Common myeloid progenitor, CD34-positive (primary cell): ENCODE measurements at regions not wholly inside any gene's neighbourhood (a gene's known extent, or its start where the extent isn't known, plus 50 kb on each side); places are given as distances from the start of the nearest gene placed in this dataset.

Source experiments
- CTCF ChIA-PET: fragments of 350-600 bp; sonication (Branson Sonifier 250); formaldehyde crosslinking; loops from one replicate; lab custom pipeline; 2021; ENCODE audit warnings: antibody characterized with exemption; lab: Charles Lee
- POLR2A ChIA-PET: fragments of 350-600 bp; sonication (Branson Sonifier 250); formaldehyde crosslinking; loops from one replicate; lab custom pipeline; 2021; ENCODE audit warnings: antibody characterized with exemption; lab: Charles Lee
- DNase-seq, 3 donors: peaks; one replicate each; pipeline versions ENCODE4 v3.0.0 to v3.0.0-alpha.2; 2013
- H3K27ac ChIP-seq, 2 experiments: 1 replicate in 1 of 2; 2 replicates in 1 of 2; pipeline ENCODE4 v1.7.0; 2013; ENCODE audit warnings: inconsistent platforms in 2 of 2, low read length in 2 of 2, mild to moderate bottlenecking in 2 of 2, low read depth in 1 of 2, moderate library complexity in 1 of 2; ENCODE audit not compliant: severe bottlenecking in 2 of 2, insufficient read depth in 1 of 2, poor library complexity in 1 of 2
- H3K27me3 ChIP-seq, 5 experiments: replicated peaks in 2 of 5; 1 replicate in 3 of 5; 2 replicates in 2 of 5; pipeline versions ENCODE4 v1.6.1 to v1.7.0; 2013; ENCODE audit warnings: low read length in 4 of 5, mild to moderate bottlenecking in 2 of 5, moderate library complexity in 2 of 5, inconsistent platforms in 1 of 5; ENCODE audit not compliant: insufficient read depth in 5 of 5, control insufficient read depth in 4 of 5
- H3K36me3 ChIP-seq, 4 experiments: 1 replicate in 2 of 4; 2 replicates in 2 of 4; pipeline versions ENCODE4 v1.6.1 to v1.7.0; 2013; ENCODE audit warnings: low read length in 3 of 4, control low read depth in 1 of 4, mild to moderate bottlenecking in 1 of 4; ENCODE audit not compliant: control insufficient read depth in 4 of 4, insufficient read depth in 4 of 4
- H3K4me1 ChIP-seq, 4 experiments: 1 replicate in 3 of 4; 2 replicates in 1 of 4; pipeline versions ENCODE4 v1.6.1 to v1.7.1; 2013; ENCODE audit warnings: low read length in 3 of 4, mild to moderate bottlenecking in 3 of 4, control low read depth in 1 of 4, inconsistent platforms in 1 of 4, moderate library complexity in 1 of 4; ENCODE audit not compliant: control insufficient read depth in 4 of 4, insufficient read depth in 4 of 4; ENCODE audit errors: control extremely low read depth in 1 of 4
- H3K4me3 ChIP-seq, 7 experiments: 1 replicate in 4 of 7; 2 replicates in 3 of 7; pipeline versions ENCODE4 v1.5.1 to v1.7.0; 2013; ENCODE audit warnings: mild to moderate bottlenecking in 7 of 7, low read length in 6 of 7, moderate library complexity in 6 of 7, inconsistent platforms in 2 of 7, low read depth in 2 of 7, control low read depth in 1 of 7; ENCODE audit not compliant: insufficient read depth in 4 of 7, control insufficient read depth in 1 of 7; ENCODE audit errors: extremely low read depth in 1 of 7
- H3K9me3 ChIP-seq, 5 experiments: 1 replicate in 4 of 5; 2 replicates in 1 of 5; pipeline versions ENCODE4 v1.6.1 to v1.7.1; 2013; ENCODE audit warnings: low read length in 4 of 5, mild to moderate bottlenecking in 2 of 5, inconsistent platforms in 1 of 5, low read depth in 1 of 5, moderate library complexity in 1 of 5; ENCODE audit not compliant: control insufficient read depth in 4 of 5, insufficient read depth in 2 of 5; ENCODE audit errors: control extremely low read depth in 1 of 5
- WGBS: methylation state at CpG from one replicate; pipeline ENCODE4 v1.1.5; 2013; ENCODE audit not compliant: insufficient coverage; 5-methylcytosine and 5-hydroxymethylcytosine counted together

GRCh38 chr13:40272776-40273139, 393.7 kb downstream of the FOXO1 start:
- no peaks in the 10 kb centered on the region for H3K9me3 ChIP-seq
- H3K4me1 ChIP-seq = peaks cover 10 to 48% (median 40%) of the 10 kb centered on the region in 4 experiments
- H3K4me3 ChIP-seq = no peak overlapping the region
- WGBS = 100% methylated on average over 1 of the region's 4 CpGs
- peak in 2 of 3 donors; percentile 36 to 55 for DNase-seq
- no peak overlapping the region for H3K27ac ChIP-seq
- no peaks in the 10 kb centered on the region for H3K27me3 ChIP-seq
- ChIA-PET POLR2A (no interaction called here), CTCF (interaction anchor here (0.6 to 1.1 kb wide), 2 partner anchors 410 to 706 kb away, joined by 3 read pairs; no protein-coding TSS in a partner anchor)
- H3K36me3 ChIP-seq = no peaks in the 10 kb centered on the region

- ChIA-PET CTCF (no interaction called here), POLR2A (no interaction called here)
- Histone ChIP-seq H3K4me3 (no peak overlapping the region), H3K27me3 (no peaks in the 10 kb centered on the region), H3K36me3 (no peaks in the 10 kb centered on the region), H3K27ac (no peak overlapping the region), H3K9me3 (no peaks in the 10 kb centered on the region), H3K4me1 (peaks cover 10 to 48% (median 40%) of the 10 kb centered on the region in 4 experiments)
- peak in 2 of 3 donors; percentile 48 to 57 for DNase-seq
- 96% methylated on average over 9 of the region's 11 CpGs for WGBS
These were observed 393.0 kb downstream of the FOXO1 start for GRCh38 chr13:40273253-40274025.

GRCh38 chr13:40274103-40274502, 392.3 kb downstream of the FOXO1 start:
- Histone ChIP-seq H3K27me3 (no peaks in the 10 kb centered on the region), H3K27ac (no peak overlapping the region), H3K4me3 (no peak overlapping the region), H3K36me3 (no peaks in the 10 kb centered on the region), H3K4me1 (peaks cover 10 to 44% (median 40%) of the 10 kb centered on the region in 4 experiments), H3K9me3 (no peaks in the 10 kb centered on the region)
- ChIA-PET CTCF (no interaction called here), POLR2A (no interaction called here)
- WGBS = 90% methylated on average over 2 of the region's 3 CpGs
- no peak for DNase-seq

GRCh38 chr13:40275155-40275554, 391.3 kb downstream of the FOXO1 start:
- 98% methylated on average over 4 of the region's 4 CpGs for WGBS
- ChIA-PET CTCF (no interaction called here), POLR2A (no interaction called here)
- H3K4me3 ChIP-seq = no peak overlapping the region
- no peaks in the 10 kb centered on the region for H3K27me3 ChIP-seq
- DNase-seq = no peak
- no peaks in the 10 kb centered on the region for H3K36me3 ChIP-seq
- H3K27ac ChIP-seq = no peak overlapping the region
- peaks cover 9 to 36% (median 35%) of the 10 kb centered on the region in 4 experiments for H3K4me1 ChIP-seq
- H3K9me3 ChIP-seq = no peaks in the 10 kb centered on the region

- DNase-seq = no peak
- H3K4me3 ChIP-seq = no peak overlapping the region
- ChIA-PET CTCF (no interaction called here), POLR2A (no interaction called here)
- H3K27me3 ChIP-seq = no peaks in the 10 kb centered on the region
- no peak overlapping the region for H3K27ac ChIP-seq
- 96% methylated on average over 2 of the region's 3 CpGs for WGBS
- H3K4me1 ChIP-seq = peaks cover 4 to 31% (median 30%) of the 10 kb centered on the region in 4 experiments
- H3K9me3 ChIP-seq = no peaks in the 10 kb centered on the region
- H3K36me3 ChIP-seq = no peaks in the 10 kb centered on the region
These were observed 390.8 kb downstream of the FOXO1 start for GRCh38 chr13:40275636-40276035.

- H3K4me1 ChIP-seq = no peaks in the 10 kb centered on the region
- no peak overlapping the region for H3K4me3 ChIP-seq
- 88% methylated on average over 1 of the region's 3 CpGs for WGBS
- no peak for DNase-seq
- no peaks in the 10 kb centered on the region for H3K36me3 ChIP-seq
- no peaks in the 10 kb centered on the region for H3K27me3 ChIP-seq
- CTCF ChIA-PET = no interaction called here
- no peak overlapping the region for H3K27ac ChIP-seq
- POLR2A ChIA-PET = no interaction called here
- no peaks in the 10 kb centered on the region for H3K9me3 ChIP-seq
These were observed 382.8 kb downstream of the FOXO1 start for GRCh38 chr13:40283666-40284065.

GRCh38 chr13:40285634-40286033, 380.8 kb downstream of the FOXO1 start:
- no peak overlapping the region for H3K27ac ChIP-seq
- H3K27me3 ChIP-seq = no peaks in the 10 kb centered on the region
- no peak overlapping the region for H3K4me3 ChIP-seq
- H3K9me3 ChIP-seq = no peaks in the 10 kb centered on the region
- H3K4me1 ChIP-seq = no peaks in the 10 kb centered on the region
- ChIA-PET POLR2A (no interaction called here), CTCF (interaction anchor here (0.9 to 1.8 kb wide), 2 partner anchors 11 to 22 kb away, joined by 3 to 4 read pairs; no protein-coding TSS in a partner anchor)
- no peaks in the 10 kb centered on the region for H3K36me3 ChIP-seq
- DNase-seq = no peak
